ENCODE measurements at regions not wholly inside any gene's neighbourhood (a gene's known extent, or its start where the extent isn't known, plus 50 kb on each side); places are given as distances from the start of the nearest gene placed in this dataset.

- FAIRE-seq (no peak), DNase-seq (ENCODE audit: insufficient read length, low spot score) (no peak)
- no peak for TF ChIP-seq CTCF (IDR thresholded peaks at IDR 0.05; ENCODE audit: insufficient read depth, missing control alignments)
These were observed 416.6 kb downstream of the RWDD3 start for GRCh38 chr1:95650631-95651030.

- TF ChIP-seq CTCF (IDR thresholded peaks at IDR 0.05; ENCODE audit: insufficient read depth, missing control alignments), result no peak
- DNase-seq (ENCODE audit: insufficient read length, low spot score) (no peak), FAIRE-seq (no peak)
These were observed 418.5 kb downstream of the RWDD3 start for GRCh38 chr1:95652423-95652965.

- DNase-seq (ENCODE audit: insufficient read length, low spot score) (no peak), FAIRE-seq (no peak)
- TF ChIP-seq CTCF (IDR thresholded peaks at IDR 0.05; ENCODE audit: insufficient read depth, missing control alignments), result no peak
These were observed 419.6 kb downstream of the RWDD3 start for GRCh38 chr1:95653618-95654017.

GRCh38 chr1:95655321-95656020, 421.5 kb downstream of the RWDD3 start:
- DNase-seq (ENCODE audit: insufficient read length, low spot score) (no peak), FAIRE-seq (no peak)
- no peak for TF ChIP-seq CTCF (IDR thresholded peaks at IDR 0.05; ENCODE audit: insufficient read depth, missing control alignments)

GRCh38 chr1:95657248-95657647, 423.2 kb downstream of the RWDD3 start:
- no peak for TF ChIP-seq CTCF (IDR thresholded peaks at IDR 0.05; ENCODE audit: insufficient read depth, missing control alignments)
- DNase-seq (ENCODE audit: insufficient read length, low spot score), result no peak
- no peak for FAIRE-seq

GRCh38 chr1:95659166-95659565, 425.2 kb downstream of the RWDD3 start:
- FAIRE-seq (no peak), DNase-seq (ENCODE audit: insufficient read length, low spot score) (no peak)
- no peak for TF ChIP-seq CTCF (IDR thresholded peaks at IDR 0.05; ENCODE audit: insufficient read depth, missing control alignments)

- TF ChIP-seq CTCF (IDR thresholded peaks at IDR 0.05; ENCODE audit: insufficient read depth, missing control alignments), result no peak
- no peak for DNase-seq (ENCODE audit: insufficient read length, low spot score)
- FAIRE-seq, result no peak
These were observed 425.6 kb downstream of the RWDD3 start for GRCh38 chr1:95659588-95659987.

All from D721Med (cell line).